Activated naive CD8-positive, alpha-beta T cell treated with anti-CD3 and anti-CD28 coated beads, Interleukin-2, amount 10 ng/mL, durations not matched to agents 7 days and 5 days (primary cell): ENCODE measurements at regions not wholly inside any gene's neighbourhood (a gene's known extent, or its start where the extent isn't known, plus 50 kb on each side); places are given as distances from the start of the nearest gene placed in this dataset.

ENCODE experiments used
- ATAC-seq: fragments of 150-1000 bp; cut with Tn5 transposase; one replicate; pipeline ENCODE4 v1.10.0; 2021; ENCODE audit warnings: low read depth, moderate library complexity
- POLR2A ChIA-PET: fragments of 350-600 bp; sonication (Branson Sonifier 250); formaldehyde crosslinking; loops from one replicate; lab custom pipeline; 2021; ENCODE audit warnings: antibody characterized with exemption; lab: Charles Lee
- DNase-seq: peaks from one replicate; pipeline ENCODE4 v3.0.0; 2021
- H3K27ac Mint-ChIP-seq: one replicate; pipeline ENCODE4 v1.8.0; 2022; ENCODE audit warnings: mild to moderate bottlenecking, mixed read lengths
- H3K27me3 Mint-ChIP-seq: one replicate; pipeline ENCODE4 v1.8.0; 2022; ENCODE audit warnings: mild to moderate bottlenecking, moderate library complexity, mixed read lengths
- H3K36me3 Mint-ChIP-seq: one replicate; pipeline ENCODE4 v1.8.0; 2021; ENCODE audit warnings: mild to moderate bottlenecking, mixed read lengths
- H3K4me1 Mint-ChIP-seq: one replicate; pipeline ENCODE4 v1.8.0; 2021; ENCODE audit warnings: mixed read lengths
- H3K4me3 Mint-ChIP-seq: one replicate; pipeline ENCODE4 v1.8.0; 2022; ENCODE audit warnings: mild to moderate bottlenecking, moderate library complexity, mixed read lengths
- H3K9me3 Mint-ChIP-seq: one replicate; pipeline ENCODE4 v1.8.0; 2021; ENCODE audit warnings: mixed read lengths

DNA sequence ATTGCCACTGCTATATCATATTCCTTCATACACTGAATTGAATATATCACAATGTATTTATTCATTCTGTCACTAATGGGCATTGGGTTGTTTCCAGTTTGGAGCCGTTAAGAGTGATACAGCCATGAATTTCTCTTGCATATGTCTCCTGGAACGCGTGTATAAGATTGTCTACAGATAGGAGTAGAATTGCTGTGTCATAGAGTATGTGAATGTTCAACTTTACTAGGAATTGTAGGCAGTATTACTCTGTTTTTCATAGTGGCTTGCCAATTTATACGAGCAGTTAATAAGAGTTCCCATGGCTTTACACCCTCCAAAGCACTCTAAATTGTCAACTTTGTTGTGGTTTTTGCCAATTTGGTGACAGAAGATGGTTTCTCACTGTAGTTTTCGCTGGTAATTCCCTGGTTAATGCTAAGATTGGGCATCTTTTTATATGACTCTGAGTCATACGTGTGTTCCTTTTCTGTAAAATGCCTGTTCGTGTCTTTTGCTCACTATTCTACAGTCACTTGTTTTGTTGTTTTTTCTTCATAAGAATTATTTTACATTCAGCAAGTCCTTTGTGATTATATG, 136.1 kb upstream of the LIPC start:
- H3K4me1 Mint-ChIP-seq, result peaks cover 31% of the 10 kb centered on the region
- no peak overlapping the region for H3K27ac Mint-ChIP-seq
- no peak overlapping the region for H3K4me3 Mint-ChIP-seq
- POLR2A ChIA-PET, result no interaction called here
- H3K27me3 Mint-ChIP-seq, result peaks cover 3% of the 10 kb centered on the region
- DNase-seq (no peak), ATAC-seq (no peak)
- peaks cover 17% of the 10 kb centered on the region for H3K36me3 Mint-ChIP-seq
- peaks cover 14% of the 10 kb centered on the region for H3K9me3 Mint-ChIP-seq

GRCh38 chr15:58296276-58296675, 135.5 kb upstream of the LIPC start:
- H3K27ac Mint-ChIP-seq, result no peak overlapping the region
- peaks cover 18% of the 10 kb centered on the region for H3K36me3 Mint-ChIP-seq
- peaks cover 15% of the 10 kb centered on the region for H3K9me3 Mint-ChIP-seq
- no peak for DNase-seq
- H3K27me3 Mint-ChIP-seq, result peaks cover 3% of the 10 kb centered on the region
- POLR2A ChIA-PET, result no interaction called here
- peaks cover 28% of the 10 kb centered on the region for H3K4me1 Mint-ChIP-seq
- no peak overlapping the region for H3K4me3 Mint-ChIP-seq
- ATAC-seq, result no peak

DNA sequence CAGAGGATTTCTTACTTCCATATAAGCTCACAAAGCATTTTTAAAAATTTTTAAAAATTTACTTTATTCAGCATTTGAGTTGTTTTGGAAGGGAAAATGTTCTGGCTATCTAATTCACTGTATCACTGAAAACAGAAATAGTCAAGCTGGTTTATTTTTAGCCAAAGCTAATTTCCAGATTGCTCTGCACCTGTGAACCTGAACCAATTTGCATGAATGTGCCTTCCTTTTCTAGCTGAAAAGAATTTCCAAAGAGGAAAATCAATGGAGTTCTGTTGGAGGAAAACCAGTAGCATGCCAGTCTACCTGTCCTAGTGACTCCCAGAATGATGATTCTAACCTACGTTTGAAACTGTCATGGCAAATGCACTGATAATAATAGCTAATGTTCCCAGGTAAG, 134.2 kb upstream of the LIPC start:
- DNase-seq (no peak), ATAC-seq (no peak)
- Mint-ChIP-seq H3K9me3 (peaks cover 13% of the 10 kb centered on the region), H3K4me1 (peaks cover 22% of the 10 kb centered on the region), H3K27me3 (peaks cover 3% of the 10 kb centered on the region), H3K27ac (no peak overlapping the region), H3K4me3 (no peak overlapping the region), H3K36me3 (peaks cover 13% of the 10 kb centered on the region)
- POLR2A ChIA-PET, result no interaction called here

- ATAC-seq, result no peak
- Mint-ChIP-seq H3K9me3 (peaks cover 10% of the 10 kb centered on the region), H3K4me3 (no peak overlapping the region), H3K27ac (no peak overlapping the region), H3K27me3 (peaks cover 3% of the 10 kb centered on the region), H3K36me3 (peaks cover 13% of the 10 kb centered on the region), H3K4me1 (peaks cover 21% of the 10 kb centered on the region)
- POLR2A ChIA-PET, result no interaction called here
- DNase-seq, result no peak
Measured at GRCh38 chr15:58298879-58299850, 132.6 kb upstream of the LIPC start.

- H3K27me3 Mint-ChIP-seq, result no peaks in the 10 kb centered on the region
- peaks cover 22% of the 10 kb centered on the region for H3K4me1 Mint-ChIP-seq
- no peak for DNase-seq
- POLR2A ChIA-PET, result interaction anchor here (0.5 to 0.7 kb wide), 2 partner anchors 108 to 1318 kb away, joined by 3 read pairs; no protein-coding TSS in a partner anchor
- H3K36me3 Mint-ChIP-seq, result peaks cover 3% of the 10 kb centered on the region
- H3K9me3 Mint-ChIP-seq, result peaks cover 6% of the 10 kb centered on the region
- no peak overlapping the region for H3K27ac Mint-ChIP-seq
- H3K4me3 Mint-ChIP-seq, result no peak overlapping the region
- ATAC-seq, result no peak
Measured at GRCh38 chr15:58302832-58303231, 129.0 kb upstream of the LIPC start.

GRCh38 chr15:58303236-58303635, 128.6 kb upstream of the LIPC start:
- Mint-ChIP-seq H3K27ac (peak overlapping the region; percentile 63), H3K9me3 (peaks cover 5% of the 10 kb centered on the region), H3K36me3 (peaks cover 3% of the 10 kb centered on the region), H3K4me3 (peak overlapping the region; percentile 47), H3K4me1 (peaks cover 22% of the 10 kb centered on the region), H3K27me3 (no peaks in the 10 kb centered on the region)
- ATAC-seq (peak; percentile 72), DNase-seq (no peak)
- POLR2A ChIA-PET, result no interaction called here

DNA sequence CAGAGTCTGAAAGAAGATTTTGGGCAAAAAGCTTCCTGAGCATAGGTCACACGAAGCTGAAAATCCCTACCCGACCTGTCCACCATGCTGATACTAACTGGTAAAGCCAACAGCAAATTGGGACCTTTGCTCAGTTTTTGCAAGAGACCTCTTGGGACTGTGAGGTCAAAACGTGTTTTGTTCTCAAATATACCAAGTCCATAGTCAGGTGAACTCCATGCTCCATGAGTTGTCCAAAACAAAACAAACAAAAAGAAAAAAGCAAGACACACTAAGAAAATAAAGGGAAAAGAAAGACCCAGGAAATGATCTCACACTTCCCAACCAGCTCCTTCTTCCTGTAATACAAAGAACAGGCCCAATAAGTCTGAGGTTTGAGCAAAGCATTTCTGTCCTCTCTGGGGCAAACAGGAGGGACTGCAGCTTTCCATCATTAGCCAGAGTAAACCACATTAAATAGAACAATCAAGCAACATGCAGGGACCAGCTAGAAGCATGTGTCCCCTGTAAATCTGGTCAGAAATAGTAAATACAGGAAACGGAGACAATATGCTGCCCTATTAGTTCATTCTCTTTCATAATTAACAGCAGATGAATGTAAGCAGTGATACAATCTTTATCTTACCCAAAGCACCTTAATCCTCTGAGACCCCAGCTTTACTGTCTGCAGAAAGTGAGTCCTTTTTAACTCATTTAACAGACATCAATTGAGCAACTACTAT, 125.0 kb upstream of the LIPC start:
- Mint-ChIP-seq H3K36me3 (no peaks in the 10 kb centered on the region), H3K27ac (no peak overlapping the region), H3K4me3 (no peak overlapping the region), H3K9me3 (peaks cover 3% of the 10 kb centered on the region), H3K27me3 (no peaks in the 10 kb centered on the region), H3K4me1 (peaks cover 15% of the 10 kb centered on the region)
- POLR2A ChIA-PET, result no interaction called here
- ATAC-seq (no peak), DNase-seq (no peak)

GRCh38 chr15:58307313-58307961, 124.4 kb upstream of the LIPC start:
- DNase-seq, result no peak
- Mint-ChIP-seq H3K4me1 (peaks cover 15% of the 10 kb centered on the region), H3K4me3 (no peak overlapping the region), H3K9me3 (peaks cover 3% of the 10 kb centered on the region), H3K27ac (no peak overlapping the region), H3K36me3 (no peaks in the 10 kb centered on the region), H3K27me3 (no peaks in the 10 kb centered on the region)
- no peak for ATAC-seq
- POLR2A ChIA-PET, result no interaction called here

DNA sequence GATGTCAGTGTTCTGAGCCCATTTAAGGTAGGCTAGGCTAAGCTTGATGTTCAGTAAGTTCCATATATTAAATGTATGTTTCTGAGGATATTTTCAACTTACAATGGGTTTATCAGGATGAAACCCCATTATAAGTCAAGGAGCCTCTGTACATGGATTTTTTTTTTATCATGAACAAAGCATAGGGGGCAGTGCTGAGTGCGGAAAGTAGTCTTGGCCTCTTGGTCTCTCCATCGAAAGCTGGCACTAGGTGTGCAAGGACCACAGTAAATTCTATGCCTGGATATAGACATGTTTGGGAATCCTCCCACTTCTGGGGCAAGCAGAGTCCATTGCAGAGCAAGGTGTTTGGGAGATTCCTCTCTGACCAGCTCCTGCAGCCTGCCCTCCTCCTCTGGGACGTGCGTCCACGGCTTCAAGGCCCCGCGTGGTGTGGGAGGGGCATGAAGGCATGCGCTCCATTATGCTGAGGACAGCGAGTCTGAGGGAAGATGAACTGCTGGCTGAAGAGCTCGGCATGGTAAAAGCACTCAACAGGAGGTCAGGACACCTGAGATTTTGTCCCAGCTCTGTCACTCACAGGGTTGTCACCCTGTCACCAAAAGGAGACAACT, 122.9 kb upstream of the LIPC start:
- no peaks in the 10 kb centered on the region for H3K27me3 Mint-ChIP-seq
- no peak for DNase-seq
- H3K27ac Mint-ChIP-seq, result no peak overlapping the region
- H3K36me3 Mint-ChIP-seq, result no peaks in the 10 kb centered on the region
- H3K4me1 Mint-ChIP-seq, result peaks cover 10% of the 10 kb centered on the region
- no peak overlapping the region for H3K4me3 Mint-ChIP-seq
- POLR2A ChIA-PET, result no interaction called here
- ATAC-seq, result no peak
- H3K9me3 Mint-ChIP-seq, result peaks cover 3% of the 10 kb centered on the region

GRCh38 chr15:58309963-58310928, 121.5 kb upstream of the LIPC start:
- POLR2A ChIA-PET, result interaction anchor here (0.9 kb wide), 1 partner anchor 22 kb away, joined by 3 read pairs; no protein-coding TSS in a partner anchor
- ATAC-seq, result no peak
- Mint-ChIP-seq H3K4me3 (no peak overlapping the region), H3K36me3 (no peaks in the 10 kb centered on the region), H3K27ac (no peak overlapping the region), H3K27me3 (no peaks in the 10 kb centered on the region), H3K9me3 (peaks cover 3% of the 10 kb centered on the region), H3K4me1 (peaks cover 22% of the 10 kb centered on the region)
- DNase-seq, result no peak

DNA sequence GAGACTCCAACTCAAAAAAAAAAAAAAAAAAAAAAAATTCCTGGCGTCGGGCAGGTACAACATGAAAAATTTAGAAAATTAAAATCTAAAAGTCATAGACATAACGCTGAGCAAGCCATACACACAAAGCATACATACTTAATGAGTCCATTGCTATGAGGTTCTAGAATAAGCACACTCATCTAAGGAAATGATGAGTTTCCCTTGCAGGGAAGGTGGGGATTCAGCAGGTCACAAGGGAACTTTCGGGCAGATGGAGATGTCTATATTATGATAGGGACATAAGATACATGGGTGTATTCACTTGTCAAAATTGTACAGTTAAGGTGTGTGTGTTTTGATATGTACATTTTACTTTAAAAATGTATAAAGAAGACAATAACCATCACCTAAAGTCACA, 120.2 kb upstream of the LIPC start:
- H3K4me3 Mint-ChIP-seq, result no peak overlapping the region
- H3K36me3 Mint-ChIP-seq, result peaks cover 6% of the 10 kb centered on the region
- DNase-seq, result no peak
- no peaks in the 10 kb centered on the region for H3K27me3 Mint-ChIP-seq
- ATAC-seq, result no peak
- peaks cover 30% of the 10 kb centered on the region for H3K4me1 Mint-ChIP-seq
- H3K27ac Mint-ChIP-seq, result no peak overlapping the region
- POLR2A ChIA-PET, result no interaction called here
- H3K9me3 Mint-ChIP-seq, result peaks cover 4% of the 10 kb centered on the region

GRCh38 chr15:58312031-58312430, 119.8 kb upstream of the LIPC start:
- Mint-ChIP-seq H3K4me1 (peaks cover 25% of the 10 kb centered on the region), H3K27me3 (no peaks in the 10 kb centered on the region), H3K4me3 (no peak overlapping the region)

More at GRCh38 chr15:58312031-58312430, 119.8 kb upstream of the LIPC start:
- H3K27ac Mint-ChIP-seq, result no peak overlapping the region
- peaks cover 8% of the 10 kb centered on the region for H3K36me3 Mint-ChIP-seq
- peaks cover 5% of the 10 kb centered on the region for H3K9me3 Mint-ChIP-seq
- ATAC-seq (no peak), DNase-seq (no peak)
- POLR2A ChIA-PET, result no interaction called here
